PFSK-1 (cell line): ENCODE measurements at regions not wholly inside any gene's neighbourhood (a gene's known extent, or its start where the extent isn't known, plus 50 kb on each side); places are given as distances from the start of the nearest gene placed in this dataset.

Source experiments
- FOXP2 ChIP-seq: optimal IDR thresholded peaks from 2 replicates; pipeline ENCODE3; 2011; ENCODE audit warnings: borderline replicate concordance, control low read depth, inconsistent platforms; ENCODE audit not compliant: insufficient read depth; ENCODE audit errors: extremely low read length, extremely low read depth
- POLR2AphosphoS5 ChIP-seq: IDR thresholded peaks from 2 replicates; pipeline ENCODE4 v1.6.1; 2012; ENCODE audit warnings: low read depth, mild to moderate bottlenecking, control low read depth, low read length, moderate library complexity
- SIN3A ChIP-seq: IDR thresholded peaks from 2 replicates; pipeline ENCODE4 v1.6.1; 2012; ENCODE audit warnings: mild to moderate bottlenecking, low read length, moderate library complexity, borderline replicate concordance; ENCODE audit not compliant: insufficient read depth
- TF ChIP-seq, protein P1 (sequence below), 2 experiments: IDR thresholded peaks; 2 replicates each; pipeline versions ENCODE4 v1.6.1 to v1.8.0; 2011 to 2012; ENCODE audit warnings: low read depth in 2 of 2, low read length in 2 of 2, control low read depth in 1 of 2, inconsistent platforms in 1 of 2, mild to moderate bottlenecking in 1 of 2, moderate library complexity in 1 of 2; ENCODE audit not compliant: insufficient read depth in 1 of 2

DNA sequence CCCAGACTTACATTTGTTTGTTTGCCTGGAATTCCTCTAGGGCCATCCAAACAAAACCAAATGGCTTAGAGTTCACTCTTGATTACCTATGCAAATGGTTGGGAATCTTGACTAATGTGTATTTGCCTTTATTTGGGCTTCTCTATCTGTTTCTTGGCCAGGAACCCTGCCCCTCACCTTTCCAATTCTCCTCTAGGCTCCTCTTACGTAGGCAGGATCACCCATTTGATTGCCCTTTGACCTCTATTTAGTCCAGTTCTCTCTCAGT lies 123.0 kb upstream of the DYRK2 start:
- no peak for TF ChIP-seq POLR2AphosphoS5
- TF ChIP-seq FOXP2, result no peak
- TF ChIP-seq, protein P1, sequence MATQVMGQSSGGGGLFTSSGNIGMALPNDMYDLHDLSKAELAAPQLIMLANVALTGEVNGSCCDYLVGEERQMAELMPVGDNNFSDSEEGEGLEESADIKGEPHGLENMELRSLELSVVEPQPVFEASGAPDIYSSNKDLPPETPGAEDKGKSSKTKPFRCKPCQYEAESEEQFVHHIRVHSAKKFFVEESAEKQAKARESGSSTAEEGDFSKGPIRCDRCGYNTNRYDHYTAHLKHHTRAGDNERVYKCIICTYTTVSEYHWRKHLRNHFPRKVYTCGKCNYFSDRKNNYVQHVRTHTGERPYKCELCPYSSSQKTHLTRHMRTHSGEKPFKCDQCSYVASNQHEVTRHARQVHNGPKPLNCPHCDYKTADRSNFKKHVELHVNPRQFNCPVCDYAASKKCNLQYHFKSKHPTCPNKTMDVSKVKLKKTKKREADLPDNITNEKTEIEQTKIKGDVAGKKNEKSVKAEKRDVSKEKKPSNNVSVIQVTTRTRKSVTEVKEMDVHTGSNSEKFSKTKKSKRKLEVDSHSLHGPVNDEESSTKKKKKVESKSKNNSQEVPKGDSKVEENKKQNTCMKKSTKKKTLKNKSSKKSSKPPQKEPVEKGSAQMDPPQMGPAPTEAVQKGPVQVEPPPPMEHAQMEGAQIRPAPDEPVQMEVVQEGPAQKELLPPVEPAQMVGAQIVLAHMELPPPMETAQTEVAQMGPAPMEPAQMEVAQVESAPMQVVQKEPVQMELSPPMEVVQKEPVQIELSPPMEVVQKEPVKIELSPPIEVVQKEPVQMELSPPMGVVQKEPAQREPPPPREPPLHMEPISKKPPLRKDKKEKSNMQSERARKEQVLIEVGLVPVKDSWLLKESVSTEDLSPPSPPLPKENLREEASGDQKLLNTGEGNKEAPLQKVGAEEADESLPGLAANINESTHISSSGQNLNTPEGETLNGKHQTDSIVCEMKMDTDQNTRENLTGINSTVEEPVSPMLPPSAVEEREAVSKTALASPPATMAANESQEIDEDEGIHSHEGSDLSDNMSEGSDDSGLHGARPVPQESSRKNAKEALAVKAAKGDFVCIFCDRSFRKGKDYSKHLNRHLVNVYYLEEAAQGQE (IDR thresholded peaks at IDR 0.05; ENCODE audit: insufficient read depth in 1 of 2, low read depth in 2 of 2, low read length in 2 of 2), result no peak
- TF ChIP-seq SIN3A, result no peak
